Colonic mucosa (tissue), 4 donors: ENCODE measurements at regions not wholly inside any gene's neighbourhood (a gene's known extent, or its start where the extent isn't known, plus 50 kb on each side); places are given as distances from the start of the nearest gene placed in this dataset.

Experiments used
- DNase-seq: peaks from one replicate; pipeline ENCODE4 v3.0.0-alpha.2; 2020
- H3K27ac ChIP-seq: fragments of 200-600 bp; one replicate; pipeline ENCODE4 v1.8.0; 2021
- H3K27me3 ChIP-seq: fragments of 200-600 bp; one replicate; pipeline ENCODE4 v1.8.0; 2021
- H3K36me3 ChIP-seq: fragments of 200-600 bp; one replicate; pipeline ENCODE4 v1.8.0; 2021
- H3K4me1 ChIP-seq: fragments of 200-600 bp; one replicate; pipeline ENCODE4 v1.8.0; 2021; ENCODE audit warnings: mild to moderate bottlenecking
- H3K4me3 ChIP-seq: fragments of 200-600 bp; one replicate; pipeline ENCODE4 v1.8.0; 2021
- H3K9ac ChIP-seq, 2 donors: one replicate each; pipeline ENCODE4 v1.7.0; 2013; ENCODE audit warnings: control low read depth in 2 of 2, low read depth in 2 of 2, low read length in 2 of 2
- H3K9me3 ChIP-seq: fragments of 200-600 bp; one replicate; pipeline ENCODE4 v1.8.0; 2021
- CTCF ChIP-seq: fragments of 200-600 bp; IDR thresholded peaks from one replicate; pipeline ENCODE4 v1.8.0; 2022; ENCODE audit warnings: antibody characterized with exemption, mild to moderate bottlenecking
- intact Hi-C: fragments of 100-400 bp; cut with DNase I; formaldehyde crosslinking; loops from one replicate; pipeline ENCODE4 v1.14.1; 2022
- donor health status: healthy.
- donor health status: DM: no; HTN: no; CAD: no.
- donor health status: DM: no; HTN: no; CAD: no.

GRCh38 chr20:39904476-39905112 is 784.4 kb downstream of the MAFB start:
- H3K27ac ChIP-seq, result no peak overlapping the region
- no peak overlapping the region for H3K9ac ChIP-seq
- no peaks in the 10 kb centered on the region for H3K4me1 ChIP-seq
- no peaks in the 10 kb centered on the region for H3K27me3 ChIP-seq
- DNase-seq, result no peak
- no peaks in the 10 kb centered on the region for H3K36me3 ChIP-seq
- no peak overlapping the region for H3K4me3 ChIP-seq
- TF ChIP-seq CTCF, result no peak
- intact Hi-C loops, result no loop called here
- H3K9me3 ChIP-seq, result no peaks in the 10 kb centered on the region

- H3K27me3 ChIP-seq, result no peaks in the 10 kb centered on the region
- no peaks in the 10 kb centered on the region for H3K36me3 ChIP-seq
- no peak overlapping the region for H3K27ac ChIP-seq
- H3K4me1 ChIP-seq, result no peaks in the 10 kb centered on the region
- no peak overlapping the region for H3K9ac ChIP-seq
- H3K4me3 ChIP-seq, result no peak overlapping the region
- TF ChIP-seq CTCF, result no peak
- H3K9me3 ChIP-seq, result no peaks in the 10 kb centered on the region
- DNase-seq, result no peak
- intact Hi-C loops, result no loop called here
Measured at GRCh38 chr20:39903806-39904465, 785.1 kb downstream of the MAFB start.

GRCh38 chr20:39899881-39900280 is 789.2 kb downstream of the MAFB start:
- Histone ChIP-seq H3K27ac (no peak overlapping the region), H3K4me1 (no peaks in the 10 kb centered on the region), H3K27me3 (no peaks in the 10 kb centered on the region), H3K9ac (no peak overlapping the region), H3K4me3 (no peak overlapping the region), H3K36me3 (no peaks in the 10 kb centered on the region), H3K9me3 (no peaks in the 10 kb centered on the region)
- no peak for DNase-seq
- intact Hi-C loops, result loop anchor here (10.0 kb wide), 1 partner anchor 1055 kb away; no protein-coding TSS in a partner anchor
- TF ChIP-seq CTCF, result no peak

DNA sequence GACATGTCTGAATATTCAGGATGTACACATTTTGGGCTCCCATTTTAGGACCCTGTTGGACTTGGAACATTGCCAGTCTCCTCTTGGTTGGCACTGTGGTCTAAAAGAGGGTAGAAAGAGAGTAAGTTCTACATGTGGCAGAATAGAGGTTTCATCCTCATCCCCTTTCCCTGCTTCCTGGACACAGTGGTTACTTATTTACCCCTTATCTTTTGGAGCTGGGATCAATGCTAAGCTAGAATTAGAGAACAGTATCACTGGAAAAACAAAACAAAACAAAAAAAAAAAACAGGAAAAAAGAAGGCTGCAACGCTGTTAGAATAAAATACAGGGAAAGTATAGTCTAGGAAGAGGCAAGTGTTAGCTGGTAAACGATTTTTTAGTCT is 790.6 kb downstream of the MAFB start:
- Histone ChIP-seq H3K4me3 (no peak overlapping the region), H3K9ac (no peak overlapping the region), H3K36me3 (no peaks in the 10 kb centered on the region), H3K9me3 (no peaks in the 10 kb centered on the region), H3K27me3 (no peaks in the 10 kb centered on the region), H3K27ac (no peak overlapping the region), H3K4me1 (no peaks in the 10 kb centered on the region)
- no peak for TF ChIP-seq CTCF
- intact Hi-C loops, result loop anchor here (10.0 kb wide), 1 partner anchor 1056 kb away; no protein-coding TSS in a partner anchor
- DNase-seq, result no peak

GRCh38 chr20:39897781-39898466 is 791.1 kb downstream of the MAFB start:
- no peaks in the 10 kb centered on the region for H3K4me1 ChIP-seq
- no peaks in the 10 kb centered on the region for H3K36me3 ChIP-seq
- no peaks in the 10 kb centered on the region for H3K27me3 ChIP-seq
- no peaks in the 10 kb centered on the region for H3K9me3 ChIP-seq
- no peak for DNase-seq
- H3K9ac ChIP-seq, result no peak overlapping the region
- H3K4me3 ChIP-seq, result no peak overlapping the region
- TF ChIP-seq CTCF, result no peak
- no peak overlapping the region for H3K27ac ChIP-seq
- intact Hi-C loops, result loop anchor here (10.0 kb wide), 1 partner anchor 1057 kb away; no protein-coding TSS in a partner anchor
